Sigmoid colon (tissue), 4 donors: ENCODE measurements at regions not wholly inside any gene's neighbourhood (a gene's known extent, or its start where the extent isn't known, plus 50 kb on each side); places are given as distances from the start of the nearest gene placed in this dataset.

ENCODE experiments used
- EP300 ChIP-seq, 4 donors: sonication (generic); formaldehyde crosslinking; IDR thresholded peaks; one replicate each; pipeline ENCODE4 v1.6.1; 2017; ENCODE audit warnings: antibody characterized with exemption in 4 of 4
- POLR2A ChIP-seq, 2 donors: fragments of 450-650 bp; IDR thresholded peaks; one replicate each; pipeline ENCODE4 v1.6.1; 2016; ENCODE audit warnings: antibody characterized with exemption in 2 of 2, mild to moderate bottlenecking in 2 of 2, moderate library complexity in 2 of 2
- TF ChIP-seq, protein P1 (sequence below), 4 experiments: fragments of 450-650 bp in 3 of 4; fragments of 200-600 bp in 1 of 4; IDR thresholded peaks; one replicate each; pipeline ENCODE4 v1.5.1; 2016 to 2019; ENCODE audit warnings: antibody characterized with exemption in 4 of 4, mild to moderate bottlenecking in 3 of 4, moderate library complexity in 2 of 4

DNA sequence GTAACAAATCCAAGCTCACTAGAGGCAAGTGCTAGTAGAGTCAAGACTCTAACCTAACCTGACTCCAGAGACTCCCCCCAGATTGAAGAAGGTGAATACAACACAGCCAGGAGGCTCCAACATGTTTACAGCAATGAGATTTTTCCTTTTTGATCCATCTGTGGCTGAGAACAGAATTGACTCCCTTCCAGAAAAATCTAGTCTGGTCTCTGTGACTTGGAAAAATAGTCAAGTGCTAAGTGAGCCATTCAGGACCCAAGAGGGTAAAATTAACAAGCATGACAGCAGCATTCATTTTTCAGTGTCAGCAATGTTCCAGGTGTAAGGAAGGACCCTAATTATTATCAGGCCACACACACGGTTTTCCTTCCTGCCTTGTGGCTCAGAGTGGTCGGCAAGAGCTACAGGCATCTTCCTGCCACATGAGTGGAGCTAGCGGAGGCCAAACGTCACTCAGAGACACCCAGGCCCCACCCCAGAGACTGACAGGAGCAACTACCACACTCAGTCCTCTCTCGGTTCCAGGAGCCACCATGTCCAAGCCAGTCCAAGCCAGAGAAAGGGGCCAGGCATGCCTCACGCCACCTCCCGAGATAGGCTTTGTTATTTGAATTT lies 395.1 kb downstream of the FOXO1 start:
- no peak for TF ChIP-seq POLR2A (IDR thresholded peaks at IDR 0.05)
- TF ChIP-seq, protein P1, sequence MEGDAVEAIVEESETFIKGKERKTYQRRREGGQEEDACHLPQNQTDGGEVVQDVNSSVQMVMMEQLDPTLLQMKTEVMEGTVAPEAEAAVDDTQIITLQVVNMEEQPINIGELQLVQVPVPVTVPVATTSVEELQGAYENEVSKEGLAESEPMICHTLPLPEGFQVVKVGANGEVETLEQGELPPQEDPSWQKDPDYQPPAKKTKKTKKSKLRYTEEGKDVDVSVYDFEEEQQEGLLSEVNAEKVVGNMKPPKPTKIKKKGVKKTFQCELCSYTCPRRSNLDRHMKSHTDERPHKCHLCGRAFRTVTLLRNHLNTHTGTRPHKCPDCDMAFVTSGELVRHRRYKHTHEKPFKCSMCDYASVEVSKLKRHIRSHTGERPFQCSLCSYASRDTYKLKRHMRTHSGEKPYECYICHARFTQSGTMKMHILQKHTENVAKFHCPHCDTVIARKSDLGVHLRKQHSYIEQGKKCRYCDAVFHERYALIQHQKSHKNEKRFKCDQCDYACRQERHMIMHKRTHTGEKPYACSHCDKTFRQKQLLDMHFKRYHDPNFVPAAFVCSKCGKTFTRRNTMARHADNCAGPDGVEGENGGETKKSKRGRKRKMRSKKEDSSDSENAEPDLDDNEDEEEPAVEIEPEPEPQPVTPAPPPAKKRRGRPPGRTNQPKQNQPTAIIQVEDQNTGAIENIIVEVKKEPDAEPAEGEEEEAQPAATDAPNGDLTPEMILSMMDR (IDR thresholded peaks at IDR 0.05), result no peak
- TF ChIP-seq EP300 (IDR thresholded peaks at IDR 0.05), result no peak
